ENCODE measurements at regions not wholly inside any gene's neighbourhood (a gene's known extent, or its start where the extent isn't known, plus 50 kb on each side); places are given as distances from the start of the nearest gene placed in this dataset.

- no peak for TF ChIP-seq CTCF (IDR thresholded peaks at IDR 0.05)
- H3K4me3 Mint-ChIP-seq = no peak overlapping the region; the same call in 1 of the 2 replicates
- no peaks in the 10 kb centered on the region for H3K9me3 Mint-ChIP-seq
- H3K27me3 Mint-ChIP-seq (ENCODE audit: insufficient read depth) = peaks cover 3% of the 10 kb centered on the region; the same call in 1 of the 2 replicates
- peak overlapping the region; percentile 84 for H3K27ac Mint-ChIP-seq
- no peak for DNase-seq
- peaks cover 5% of the 10 kb centered on the region; the same call in 1 of the 2 replicates for H3K36me3 Mint-ChIP-seq (ENCODE audit: low read depth)
- peaks cover 56% of the 10 kb centered on the region for H3K4me1 Mint-ChIP-seq (ENCODE audit: low read depth)
These were observed 366.9 kb upstream of the USP24 start for GRCh38 chr1:55582084-55582483.

- peaks cover 3% of the 10 kb centered on the region; the same call in 1 of the 2 replicates for H3K27me3 Mint-ChIP-seq (ENCODE audit: insufficient read depth)
- H3K27ac Mint-ChIP-seq = peak overlapping the region; percentile 84
- peaks cover 5% of the 10 kb centered on the region; the same call in 1 of the 2 replicates for H3K36me3 Mint-ChIP-seq (ENCODE audit: low read depth)
- DNase-seq = peak; percentile 94
- H3K4me1 Mint-ChIP-seq (ENCODE audit: low read depth) = peaks cover 52% of the 10 kb centered on the region
- H3K4me3 Mint-ChIP-seq = peak overlapping the region; percentile 62
- H3K9me3 Mint-ChIP-seq = no peaks in the 10 kb centered on the region
- no peak for TF ChIP-seq CTCF (IDR thresholded peaks at IDR 0.05)
These were observed 365.7 kb upstream of the USP24 start for GRCh38 chr1:55580845-55581332.

GRCh38 chr1:55579332-55580001, 364.3 kb upstream of the USP24 start:
- Mint-ChIP-seq H3K27me3 (ENCODE audit: insufficient read depth) (peaks cover 3% of the 10 kb centered on the region; the same call in 1 of the 2 replicates), H3K36me3 (ENCODE audit: low read depth) (peaks cover 5% of the 10 kb centered on the region; the same call in 1 of the 2 replicates), H3K4me1 (ENCODE audit: low read depth) (peaks cover 42% of the 10 kb centered on the region), H3K9me3 (no peaks in the 10 kb centered on the region), H3K27ac (peak overlapping the region; percentile 13; the same call in 1 of the 2 replicates), H3K4me3 (no peak overlapping the region)
- no peak for DNase-seq
- no peak for TF ChIP-seq CTCF (IDR thresholded peaks at IDR 0.05)

- no peak for DNase-seq
- H3K36me3 Mint-ChIP-seq (ENCODE audit: low read depth) = peaks cover 5% of the 10 kb centered on the region; the same call in 1 of the 2 replicates
- TF ChIP-seq CTCF (IDR thresholded peaks at IDR 0.05) = no peak
- no peak overlapping the region for H3K27ac Mint-ChIP-seq
- no peak overlapping the region for H3K4me3 Mint-ChIP-seq
- no peaks in the 10 kb centered on the region for H3K9me3 Mint-ChIP-seq
- peaks cover 45% of the 10 kb centered on the region for H3K4me1 Mint-ChIP-seq (ENCODE audit: low read depth)
- H3K27me3 Mint-ChIP-seq (ENCODE audit: insufficient read depth) = peaks cover 2% of the 10 kb centered on the region; the same call in 1 of the 2 replicates
These were observed 363.5 kb upstream of the USP24 start for GRCh38 chr1:55578646-55579045.

GRCh38 chr1:55575571-55576279, 360.6 kb upstream of the USP24 start:
- no peak overlapping the region for H3K27ac Mint-ChIP-seq
- no peak overlapping the region for H3K4me3 Mint-ChIP-seq
- no peak for DNase-seq
- peaks cover 46% of the 10 kb centered on the region for H3K4me1 Mint-ChIP-seq (ENCODE audit: low read depth)
- H3K36me3 Mint-ChIP-seq (ENCODE audit: low read depth) = no peaks in the 10 kb centered on the region
- no peak for TF ChIP-seq CTCF (IDR thresholded peaks at IDR 0.05)
- peaks cover 2% of the 10 kb centered on the region; the same call in 1 of the 2 replicates for H3K27me3 Mint-ChIP-seq (ENCODE audit: insufficient read depth)
- no peaks in the 10 kb centered on the region for H3K9me3 Mint-ChIP-seq
